ENCODE measurements at regions not wholly inside any gene's neighbourhood (a gene's known extent, or its start where the extent isn't known, plus 50 kb on each side); places are given as distances from the start of the nearest gene placed in this dataset.
A peak's percentile ranks its signal among the peaks of the same experiment; 100 is the strongest.

DNA sequence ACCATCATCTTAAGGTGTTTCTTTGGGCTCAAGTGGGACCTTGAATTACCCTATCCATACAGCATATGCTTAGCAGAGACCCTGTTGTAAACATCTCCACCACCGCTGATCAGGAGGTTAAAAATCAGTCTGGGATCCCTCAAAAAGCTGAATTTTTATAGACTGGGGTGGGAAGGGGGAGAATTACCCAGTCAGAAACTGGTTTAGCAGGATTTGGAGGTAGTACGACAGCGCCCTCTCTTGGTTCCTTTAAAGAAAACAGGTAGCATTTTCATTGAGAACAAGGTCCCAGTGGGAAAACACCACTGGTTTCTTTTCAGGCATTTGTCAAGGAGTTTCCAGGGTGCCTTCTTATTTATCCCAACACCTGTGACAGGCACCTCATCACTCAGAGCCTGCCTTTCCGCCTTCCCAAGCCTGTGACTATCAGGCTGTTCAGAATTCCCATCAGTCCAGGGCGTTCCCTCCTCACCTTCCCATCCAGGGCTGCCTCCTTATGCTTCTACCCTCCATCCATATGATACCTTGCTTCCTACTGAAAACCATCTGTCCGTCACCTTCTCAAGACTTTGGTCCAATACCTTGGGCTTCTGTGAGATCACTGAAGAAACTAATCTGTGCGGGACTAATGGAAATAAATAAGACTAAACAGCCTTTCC lies 203.8 kb upstream of the RAI14 start:
- TF ChIP-seq, protein P1, sequence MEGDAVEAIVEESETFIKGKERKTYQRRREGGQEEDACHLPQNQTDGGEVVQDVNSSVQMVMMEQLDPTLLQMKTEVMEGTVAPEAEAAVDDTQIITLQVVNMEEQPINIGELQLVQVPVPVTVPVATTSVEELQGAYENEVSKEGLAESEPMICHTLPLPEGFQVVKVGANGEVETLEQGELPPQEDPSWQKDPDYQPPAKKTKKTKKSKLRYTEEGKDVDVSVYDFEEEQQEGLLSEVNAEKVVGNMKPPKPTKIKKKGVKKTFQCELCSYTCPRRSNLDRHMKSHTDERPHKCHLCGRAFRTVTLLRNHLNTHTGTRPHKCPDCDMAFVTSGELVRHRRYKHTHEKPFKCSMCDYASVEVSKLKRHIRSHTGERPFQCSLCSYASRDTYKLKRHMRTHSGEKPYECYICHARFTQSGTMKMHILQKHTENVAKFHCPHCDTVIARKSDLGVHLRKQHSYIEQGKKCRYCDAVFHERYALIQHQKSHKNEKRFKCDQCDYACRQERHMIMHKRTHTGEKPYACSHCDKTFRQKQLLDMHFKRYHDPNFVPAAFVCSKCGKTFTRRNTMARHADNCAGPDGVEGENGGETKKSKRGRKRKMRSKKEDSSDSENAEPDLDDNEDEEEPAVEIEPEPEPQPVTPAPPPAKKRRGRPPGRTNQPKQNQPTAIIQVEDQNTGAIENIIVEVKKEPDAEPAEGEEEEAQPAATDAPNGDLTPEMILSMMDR (IDR thresholded peaks at IDR 0.05; ENCODE audit: extremely low read depth in 1 of 2, insufficient read depth in 1 of 2, low read depth in 1 of 2, low read length in 2 of 2) = peak in 1 of 2 donors; percentile 40
- TF ChIP-seq FOS (IDR thresholded peaks at IDR 0.05; ENCODE audit: borderline replicate concordance, insufficient read depth, low read length) = no peak
- TF ChIP-seq MYC (IDR thresholded peaks at IDR 0.05; ENCODE audit: low read depth, low read length) = no peak
- no peak for TF ChIP-seq JUN (IDR thresholded peaks at IDR 0.05; ENCODE audit: borderline replicate concordance, insufficient read depth, insufficient read length, low read depth)
- no peak for TF ChIP-seq POLR2AphosphoS5 (IDR thresholded peaks at IDR 0.05; ENCODE audit: insufficient read depth, low read depth, low read length)
- TF ChIP-seq EZH2 (IDR thresholded peaks at IDR 0.05; ENCODE audit: borderline replicate concordance, low read depth, low read length, severe bottlenecking) = no peak
